Suprapubic skin (tissue), 3 donors: ENCODE measurements at regions not wholly inside any gene's neighbourhood (a gene's known extent, or its start where the extent isn't known, plus 50 kb on each side); places are given as distances from the start of the nearest gene placed in this dataset.

ENCODE experiments used
- CTCF ChIP-seq, 2 donors: fragments of 200-600 bp in 1 of 2; fragments of 450-650 bp in 1 of 2; sonication (generic) in 1 of 2; IDR thresholded peaks; one replicate each; pipeline ENCODE4 v1.5.1; 2016 to 2019; ENCODE audit warnings: antibody characterized with exemption in 2 of 2, mild to moderate bottlenecking in 1 of 2, moderate library complexity in 1 of 2
- POLR2A ChIP-seq, 2 donors: fragments of 450-650 bp; IDR thresholded peaks; one replicate each; pipeline ENCODE4 v1.6.1; 2017; ENCODE audit warnings: antibody characterized with exemption in 2 of 2, mild to moderate bottlenecking in 2 of 2, moderate library complexity in 2 of 2

- TF ChIP-seq CTCF (IDR thresholded peaks at IDR 0.05) (no peak), POLR2A (IDR thresholded peaks at IDR 0.05) (no peak)
Measured at GRCh38 chr2:139742216-139743172, 962.3 kb upstream of the NXPH2 start.
